ACC112 (cell line): ENCODE measurements at regions not wholly inside any gene's neighbourhood (a gene's known extent, or its start where the extent isn't known, plus 50 kb on each side); places are given as distances from the start of the nearest gene placed in this dataset.

Source experiments
- H2AFZ ChIP-seq: fragments of 200-600 bp; sonication (generic); one replicate; pipeline ENCODE4 v1.6.0; 2017; ENCODE audit warnings: antibody characterized with exemption, low read length; ENCODE audit not compliant: unreplicated experiment
- H3K27ac ChIP-seq: fragments of 200-600 bp; sonication (generic); 2 replicates; pipeline ENCODE4 v1.5.1; 2014; ENCODE audit warnings: low read depth, mild to moderate bottlenecking, antibody characterized with exemption, low read length, moderate library complexity
- H3K27me3 ChIP-seq: fragments of 200-600 bp; sonication (generic); 2 replicates; pipeline ENCODE4 v1.6.1; 2014; ENCODE audit warnings: mild to moderate bottlenecking, antibody characterized with exemption, low read length, moderate library complexity, mixed read lengths; ENCODE audit not compliant: insufficient read depth
- H3K36me3 ChIP-seq: fragments of 200-600 bp; sonication (generic); 2 replicates; pipeline ENCODE4 v1.6.1; 2016; ENCODE audit warnings: mild to moderate bottlenecking, antibody characterized with exemption, low read length, moderate library complexity, mixed read lengths; ENCODE audit not compliant: insufficient read depth
- H3K4me1 ChIP-seq: fragments of 200-600 bp; sonication (generic); one replicate; pipeline ENCODE4 v1.6.1; 2016; ENCODE audit warnings: low read length, mixed read lengths; ENCODE audit not compliant: insufficient read depth, unreplicated experiment, control insufficient read depth
- H3K4me3 ChIP-seq: fragments of 200-600 bp; sonication (generic); 2 replicates; pipeline ENCODE4 v1.5.1; 2014; ENCODE audit warnings: mild to moderate bottlenecking, low read depth, low read length
- H3K79me2 ChIP-seq: fragments of 200-600 bp; sonication (generic); one replicate; pipeline ENCODE4 v1.6.0; 2016; ENCODE audit warnings: low read length; ENCODE audit not compliant: control insufficient read depth, unreplicated experiment, insufficient read depth

DNA sequence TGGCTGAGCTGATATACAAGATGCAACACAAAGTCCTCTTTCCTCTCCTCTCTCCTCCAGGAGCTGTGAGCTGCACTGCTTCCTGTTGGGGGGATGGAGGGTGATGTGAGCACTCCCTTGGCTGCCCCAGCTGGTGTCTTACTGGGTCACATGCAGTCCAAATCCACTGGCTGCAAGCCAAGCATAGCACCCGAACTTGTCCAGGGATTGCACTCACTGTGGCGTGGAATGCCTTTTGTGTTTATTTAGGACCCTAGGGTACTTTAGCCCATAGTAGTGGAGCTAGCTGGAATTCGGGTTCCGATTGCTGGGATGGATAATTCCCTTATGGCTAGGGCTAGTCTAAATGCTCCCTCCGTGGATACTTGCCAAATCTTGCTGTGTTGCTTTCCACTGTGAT, 424.9 kb upstream of the SYT1 start:
- Histone ChIP-seq H3K4me1 (peaks cover 12% of the 10 kb centered on the region), H3K36me3 (no peaks in the 10 kb centered on the region), H3K4me3 (no peak overlapping the region), H2AFZ (no peak overlapping the region), H3K27me3 (no peaks in the 10 kb centered on the region), H3K79me2 (no peaks in the 10 kb centered on the region), H3K27ac (no peak overlapping the region)

DNA sequence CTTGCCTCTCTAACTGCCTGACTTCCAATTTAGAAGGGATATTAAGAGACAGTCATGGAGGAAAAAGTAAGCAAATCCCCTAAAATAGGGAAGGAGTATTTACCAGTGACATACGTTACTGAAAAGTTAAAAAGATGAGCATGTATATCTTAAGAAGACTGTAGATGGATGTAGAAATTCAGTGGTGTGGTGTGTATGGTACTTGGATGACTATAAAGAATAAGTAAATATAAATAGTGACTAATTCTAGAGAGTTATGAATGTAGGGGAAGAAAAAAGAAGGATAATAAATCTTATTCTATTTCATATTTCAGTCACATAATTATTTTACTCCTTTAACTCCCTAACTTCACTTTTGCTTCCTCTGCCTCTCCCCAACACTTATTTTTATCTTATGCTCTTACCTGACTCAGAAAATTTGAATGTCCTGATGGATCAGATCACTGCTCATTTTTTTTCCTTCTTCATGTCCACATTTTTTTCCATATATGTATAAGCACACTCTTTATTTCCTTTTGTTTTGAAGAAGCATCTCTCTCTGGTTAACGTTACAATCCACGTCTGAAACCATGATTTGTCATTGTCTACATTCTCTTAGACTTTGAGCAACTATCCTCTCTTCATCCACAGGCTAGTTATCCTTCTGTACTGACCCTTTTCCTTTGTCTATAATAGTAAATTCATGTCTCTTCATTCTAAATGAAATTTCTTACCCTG, 422.7 kb upstream of the SYT1 start:
- Histone ChIP-seq H3K4me1 (peaks cover 12% of the 10 kb centered on the region), H3K79me2 (no peaks in the 10 kb centered on the region), H2AFZ (peak overlapping the region; percentile 95), H3K4me3 (peak overlapping the region; percentile 60; the same call in 1 of the 2 replicates), H3K27me3 (no peaks in the 10 kb centered on the region), H3K27ac (peak overlapping the region; percentile 46), H3K36me3 (no peaks in the 10 kb centered on the region)

DNA sequence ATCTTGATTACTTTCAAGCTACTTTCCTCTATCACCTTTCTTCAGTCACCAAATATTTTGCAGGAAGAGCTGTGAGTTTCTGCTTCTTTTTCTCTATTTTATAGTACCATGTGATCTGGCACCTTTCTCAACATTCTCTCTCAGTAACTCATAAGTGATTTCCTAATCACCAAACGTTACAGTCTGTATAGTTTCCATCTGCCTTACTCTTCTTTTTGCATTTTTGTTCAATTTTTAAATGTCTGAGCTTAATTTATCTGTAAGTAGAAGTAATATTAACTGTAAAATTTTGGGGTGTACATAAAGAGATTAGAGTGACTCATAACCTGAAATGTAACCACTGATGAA, 422.1 kb upstream of the SYT1 start:
- Histone ChIP-seq H3K79me2 (no peaks in the 10 kb centered on the region), H3K36me3 (no peaks in the 10 kb centered on the region), H3K4me1 (peaks cover 12% of the 10 kb centered on the region), H3K27ac (peak overlapping the region; percentile 46), H2AFZ (peak overlapping the region; percentile 95), H3K4me3 (peak overlapping the region; percentile 60; the same call in 1 of the 2 replicates), H3K27me3 (no peaks in the 10 kb centered on the region)

DNA sequence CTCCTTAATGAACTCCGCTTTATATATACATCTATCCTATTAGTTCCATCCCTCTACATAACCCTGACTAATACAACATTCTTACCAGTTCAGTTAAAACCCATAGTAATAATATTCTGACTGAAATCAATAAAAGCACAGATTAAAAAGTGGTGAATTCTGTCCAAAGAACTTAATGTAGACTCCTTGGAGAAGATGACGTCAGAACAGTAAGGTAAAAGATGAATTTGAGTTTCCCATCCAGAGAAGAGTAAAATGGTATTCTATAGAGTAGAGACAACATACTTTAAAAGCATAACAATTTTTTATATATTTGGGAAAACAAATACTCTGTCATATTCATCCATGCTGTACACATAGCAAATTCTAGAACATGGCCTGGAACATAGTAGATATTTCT, 418.0 kb upstream of the SYT1 start:
- Histone ChIP-seq H3K36me3 (no peaks in the 10 kb centered on the region), H3K79me2 (no peaks in the 10 kb centered on the region), H3K27ac (no peak overlapping the region), H3K27me3 (no peaks in the 10 kb centered on the region), H3K4me3 (no peak overlapping the region), H2AFZ (no peak overlapping the region), H3K4me1 (peaks cover 12% of the 10 kb centered on the region)

DNA sequence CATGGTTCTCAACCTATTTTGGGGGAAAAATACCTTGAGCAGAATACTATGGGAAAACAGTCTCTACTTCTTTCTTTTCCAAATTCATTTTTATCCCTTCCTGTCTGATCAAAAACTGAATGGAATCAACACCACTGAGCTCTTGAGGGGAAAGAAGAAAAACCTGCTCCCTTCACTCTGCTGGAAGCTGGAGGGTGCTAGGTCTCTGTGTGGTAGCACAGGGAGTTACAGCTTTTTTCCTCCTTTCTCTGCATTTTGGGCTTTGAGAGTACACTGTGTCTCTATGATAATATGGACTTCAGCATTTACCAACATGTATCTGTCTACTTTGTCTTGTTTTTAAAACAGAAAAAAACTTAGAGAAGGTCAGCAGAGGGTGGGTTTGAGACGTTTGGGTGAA, 417.2 kb upstream of the SYT1 start:
- no peaks in the 10 kb centered on the region for H3K79me2 ChIP-seq
- H3K36me3 ChIP-seq = no peaks in the 10 kb centered on the region
- H2AFZ ChIP-seq = no peak overlapping the region
- no peak overlapping the region for H3K27ac ChIP-seq
- H3K4me3 ChIP-seq = no peak overlapping the region
- peaks cover 7% of the 10 kb centered on the region for H3K4me1 ChIP-seq
- H3K27me3 ChIP-seq = no peaks in the 10 kb centered on the region

DNA sequence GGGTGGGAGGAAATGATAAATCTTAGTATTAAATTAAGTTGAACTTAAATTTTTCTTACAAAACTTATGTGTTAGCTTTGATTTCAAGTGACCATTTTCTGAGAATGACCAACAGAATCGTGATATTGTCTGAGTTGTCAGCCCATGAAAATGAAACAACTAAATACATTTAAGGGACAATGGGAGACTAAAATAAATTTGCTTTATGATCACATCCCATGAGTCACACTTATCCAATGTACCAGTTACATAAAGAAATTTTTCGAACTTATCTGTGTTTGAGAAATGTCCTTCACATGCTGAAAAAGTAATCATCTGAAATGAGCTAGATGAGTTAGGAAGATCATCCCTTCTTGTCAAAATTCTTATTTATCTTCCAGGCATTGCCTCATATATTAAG, 415.9 kb upstream of the SYT1 start:
- H2AFZ ChIP-seq = no peak overlapping the region
- H3K79me2 ChIP-seq = no peaks in the 10 kb centered on the region
- no peak overlapping the region for H3K4me3 ChIP-seq
- peaks cover 4% of the 10 kb centered on the region for H3K4me1 ChIP-seq
- H3K27ac ChIP-seq = no peak overlapping the region
- H3K36me3 ChIP-seq = no peaks in the 10 kb centered on the region
- no peaks in the 10 kb centered on the region for H3K27me3 ChIP-seq

DNA sequence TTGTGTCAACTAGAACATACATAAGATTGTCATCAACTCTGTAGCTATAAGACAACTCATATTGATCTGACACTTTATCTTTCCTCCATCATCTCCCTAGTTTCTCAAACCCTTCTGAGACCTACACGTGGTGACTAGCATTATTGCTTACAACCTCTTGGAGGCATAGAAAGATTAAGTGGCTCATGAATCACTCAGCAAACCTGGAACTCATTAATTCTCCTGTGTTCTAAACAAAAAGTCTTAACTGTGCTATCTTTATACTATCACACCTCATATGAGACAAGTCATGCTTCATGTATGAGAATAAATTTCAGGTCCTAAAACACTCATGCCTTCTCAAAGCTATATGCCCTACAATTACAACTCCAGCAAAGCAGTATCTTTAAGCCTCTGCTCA, 408.6 kb upstream of the SYT1 start:
- Histone ChIP-seq H2AFZ (no peak overlapping the region), H3K27me3 (no peaks in the 10 kb centered on the region), H3K79me2 (no peaks in the 10 kb centered on the region), H3K4me3 (no peak overlapping the region), H3K36me3 (no peaks in the 10 kb centered on the region), H3K4me1 (peaks cover 8% of the 10 kb centered on the region), H3K27ac (no peak overlapping the region)

DNA sequence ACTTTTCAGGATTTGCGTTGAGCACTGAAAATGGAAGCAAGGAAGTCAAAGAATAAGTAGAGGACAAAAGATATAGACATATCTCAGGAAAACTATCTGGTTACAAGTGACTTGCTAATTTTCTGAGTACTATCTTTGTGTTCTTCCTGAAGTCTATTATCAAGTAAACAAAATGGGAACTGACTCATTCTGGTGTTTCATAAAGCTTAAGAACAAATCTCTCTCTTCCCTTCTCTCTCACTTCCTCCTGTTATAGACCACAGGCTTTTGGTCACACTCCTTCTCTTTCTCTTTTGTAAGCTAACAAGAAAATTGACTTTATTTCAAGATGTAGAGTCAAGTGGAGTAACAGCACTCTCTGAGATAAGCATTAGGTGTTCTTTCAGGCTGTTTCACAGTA, 406.6 kb upstream of the SYT1 start:
- Histone ChIP-seq H3K27ac (no peak overlapping the region), H2AFZ (peak overlapping the region; percentile 55), H3K4me1 (peaks cover 8% of the 10 kb centered on the region), H3K27me3 (no peaks in the 10 kb centered on the region), H3K36me3 (no peaks in the 10 kb centered on the region), H3K79me2 (no peaks in the 10 kb centered on the region), H3K4me3 (no peak overlapping the region)

DNA sequence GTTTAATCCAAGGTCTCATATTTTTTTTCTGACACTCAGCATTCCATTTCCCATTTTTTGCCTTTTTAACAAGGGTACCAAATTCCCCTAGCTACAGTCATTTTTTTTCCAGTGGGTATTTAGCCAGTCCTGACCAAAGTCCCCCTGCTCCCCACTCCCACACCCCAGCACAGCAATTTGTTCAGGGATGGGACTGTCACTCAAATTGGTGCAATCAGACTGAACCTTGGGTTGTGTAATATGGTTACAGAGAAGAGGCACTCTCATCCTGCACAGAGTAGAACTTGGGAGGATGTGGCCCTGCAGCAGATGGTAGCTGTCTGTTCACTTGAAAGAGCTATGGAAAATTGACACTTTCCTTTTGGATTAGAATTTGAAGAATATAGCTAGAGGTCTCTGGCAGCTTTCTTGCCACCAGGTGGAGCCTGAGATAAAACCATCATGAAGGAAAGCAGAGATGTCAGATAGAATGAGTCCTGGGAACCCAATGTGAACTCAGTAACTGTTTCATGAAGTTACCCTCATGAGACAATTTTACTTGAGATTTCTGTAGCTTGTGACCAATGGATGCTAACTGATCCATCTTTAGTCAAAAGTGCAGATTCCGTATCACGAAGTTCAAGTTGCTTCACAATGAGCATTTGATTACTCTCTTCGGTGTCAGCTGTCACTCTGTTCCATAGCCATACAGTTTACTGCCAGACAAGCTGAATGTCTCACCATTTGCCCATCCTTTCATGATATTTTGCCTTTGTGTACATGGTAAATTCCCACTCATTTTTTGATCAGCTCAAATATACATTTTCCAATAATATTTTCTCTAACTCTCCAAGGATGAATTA, 394.0 kb upstream of the SYT1 start:
- Histone ChIP-seq H3K79me2 (no peaks in the 10 kb centered on the region), H3K4me3 (no peak overlapping the region), H3K36me3 (no peaks in the 10 kb centered on the region), H3K27me3 (no peaks in the 10 kb centered on the region), H2AFZ (no peak overlapping the region), H3K4me1 (peaks cover 5% of the 10 kb centered on the region), H3K27ac (no peak overlapping the region)

DNA sequence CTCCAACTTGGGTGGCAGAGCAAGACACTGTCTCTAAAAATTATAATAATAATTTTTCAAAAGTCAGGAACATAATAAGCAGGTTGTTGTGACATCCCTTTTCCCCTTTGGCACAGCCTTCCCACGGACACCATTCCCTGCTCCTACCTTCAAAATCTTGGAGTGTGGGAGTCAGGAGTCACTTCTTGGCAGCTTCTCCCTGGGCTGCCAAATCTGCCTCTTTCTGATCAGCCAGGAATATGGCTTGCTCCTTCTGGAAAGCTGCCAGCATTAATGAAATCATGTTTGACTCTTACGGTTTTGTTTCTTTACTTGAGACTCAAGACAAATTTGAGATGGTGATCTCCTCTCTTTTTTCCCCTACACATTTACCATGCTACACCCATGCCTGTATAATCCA, 391.4 kb upstream of the SYT1 start:
- H3K27me3 ChIP-seq = no peaks in the 10 kb centered on the region
- H3K36me3 ChIP-seq = no peaks in the 10 kb centered on the region
- H3K27ac ChIP-seq = no peak overlapping the region
- peak overlapping the region; percentile 15 for H2AFZ ChIP-seq
- H3K4me1 ChIP-seq = peaks cover 5% of the 10 kb centered on the region
- H3K79me2 ChIP-seq = no peaks in the 10 kb centered on the region
- H3K4me3 ChIP-seq = no peak overlapping the region

DNA sequence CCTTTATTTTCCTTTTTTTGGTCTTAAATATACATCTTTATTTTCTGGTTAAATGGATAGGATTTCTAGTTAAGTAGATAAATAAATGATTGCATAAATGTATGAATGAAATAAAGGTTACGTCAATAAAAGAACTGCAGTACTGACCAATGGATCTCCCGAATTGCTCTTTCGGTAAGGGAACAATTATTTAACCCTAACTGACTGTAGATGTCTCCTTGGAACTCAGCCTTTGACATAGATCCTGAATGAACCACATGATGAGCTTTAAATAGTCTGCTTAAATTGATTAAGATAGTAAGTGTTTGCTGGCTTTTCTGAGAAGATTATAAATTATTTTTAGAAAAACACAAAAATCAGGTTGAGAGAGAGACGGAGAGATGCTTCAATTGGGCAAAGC, 391.0 kb upstream of the SYT1 start:
- Histone ChIP-seq H3K27me3 (no peaks in the 10 kb centered on the region), H2AFZ (peak overlapping the region; percentile 15), H3K4me3 (no peak overlapping the region), H3K27ac (no peak overlapping the region), H3K4me1 (peaks cover 5% of the 10 kb centered on the region), H3K36me3 (no peaks in the 10 kb centered on the region), H3K79me2 (no peaks in the 10 kb centered on the region)
